HEK293T (cell line): ENCODE measurements at regions not wholly inside any gene's neighbourhood (a gene's known extent, or its start where the extent isn't known, plus 50 kb on each side); places are given as distances from the start of the nearest gene placed in this dataset.

Experiments
- BHLHE40 ChIP-seq: fragments of 450-650 bp; IDR thresholded peaks from 2 replicates; pipeline ENCODE4 v1.6.1; 2016; ENCODE audit warnings: mild to moderate bottlenecking, moderate library complexity, borderline replicate concordance
- ELF4 ChIP-seq: fragments of 450-650 bp; IDR thresholded peaks from 2 replicates; pipeline ENCODE4 v1.6.1; 2017; ENCODE audit warnings: antibody characterized with exemption
- FOXA1 ChIP-seq: fragments of 450-650 bp; IDR thresholded peaks from 2 replicates; pipeline ENCODE4 v1.6.1; 2016; ENCODE audit warnings: mild to moderate bottlenecking
- FOXM1 ChIP-seq: fragments of 450-650 bp; IDR thresholded peaks from 2 replicates; pipeline ENCODE4 v1.6.1; 2017; ENCODE audit warnings: mild to moderate bottlenecking, borderline replicate concordance
- L3MBTL2 ChIP-seq: fragments of 450-650 bp; conservative IDR thresholded peaks from 2 replicates; pipeline ENCODE4 v1.6.1; 2016; ENCODE audit warnings: mild to moderate bottlenecking
- LEF1 ChIP-seq: fragments of 450-650 bp; IDR thresholded peaks from 2 replicates; pipeline ENCODE4 v1.6.1; 2017; ENCODE audit warnings: mild to moderate bottlenecking, borderline replicate concordance
- NFRKB ChIP-seq: fragments of 450-650 bp; IDR thresholded peaks from 2 replicates; pipeline ENCODE4 v1.6.1; 2016; ENCODE audit warnings: mild to moderate bottlenecking, moderate library complexity
- SP1 ChIP-seq: fragments of 450-650 bp; IDR thresholded peaks from 2 replicates; pipeline ENCODE4 v1.6.1; 2017
- SUZ12 ChIP-seq: fragments of 450-650 bp; IDR thresholded peaks from 2 replicates; pipeline ENCODE4 v1.6.1; 2016; ENCODE audit warnings: mild to moderate bottlenecking
- TF ChIP-seq, protein P1 (sequence below): fragments of 450-650 bp; IDR thresholded peaks from 2 replicates; pipeline ENCODE4 v1.6.1; 2016

DNA sequence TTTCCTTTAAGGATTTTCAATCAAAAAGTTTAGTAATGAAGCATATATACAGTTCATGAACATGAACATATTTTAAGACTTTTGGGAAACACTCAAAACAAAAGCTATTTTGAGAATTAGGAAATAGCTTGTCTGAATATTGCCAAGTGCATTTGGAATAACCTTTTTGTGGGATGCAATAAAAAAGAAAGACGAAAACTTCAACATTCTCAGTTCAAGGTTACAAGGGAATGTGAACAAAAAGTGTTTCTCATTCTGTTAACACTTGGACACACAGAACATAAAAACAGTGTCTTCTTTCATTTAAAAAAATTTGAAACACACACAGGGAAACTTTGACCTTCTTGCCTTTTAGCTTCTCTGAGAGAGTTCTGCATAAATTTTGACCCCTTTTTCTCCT is 72.7 kb upstream of the TCF21 start:
- TF ChIP-seq BHLHE40: no peak
- no peak for TF ChIP-seq FOXA1
- no peak for TF ChIP-seq SP1
- TF ChIP-seq FOXM1: no peak
- TF ChIP-seq SUZ12: no peak
- TF ChIP-seq, protein P1, sequence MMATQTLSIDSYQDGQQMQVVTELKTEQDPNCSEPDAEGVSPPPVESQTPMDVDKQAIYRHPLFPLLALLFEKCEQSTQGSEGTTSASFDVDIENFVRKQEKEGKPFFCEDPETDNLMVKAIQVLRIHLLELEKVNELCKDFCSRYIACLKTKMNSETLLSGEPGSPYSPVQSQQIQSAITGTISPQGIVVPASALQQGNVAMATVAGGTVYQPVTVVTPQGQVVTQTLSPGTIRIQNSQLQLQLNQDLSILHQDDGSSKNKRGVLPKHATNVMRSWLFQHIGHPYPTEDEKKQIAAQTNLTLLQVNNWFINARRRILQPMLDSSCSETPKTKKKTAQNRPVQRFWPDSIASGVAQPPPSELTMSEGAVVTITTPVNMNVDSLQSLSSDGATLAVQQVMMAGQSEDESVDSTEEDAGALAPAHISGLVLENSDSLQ: no peak
- TF ChIP-seq ELF4: no peak
- TF ChIP-seq LEF1: no peak
- TF ChIP-seq NFRKB: no peak
- no peak for TF ChIP-seq L3MBTL2
